Skin epidermis (tissue), 12 donors: ENCODE measurements at regions not wholly inside any gene's neighbourhood (a gene's known extent, or its start where the extent isn't known, plus 50 kb on each side); places are given as distances from the start of the nearest gene placed in this dataset.

Experiments used
- H3K27ac ChIP-seq, 21 experiments: fragments of 200-600 bp; sonication (generic) in 11 of 21; one replicate each; pipeline ENCODE4 v1.5.0; 2020; ENCODE audit warnings: mild to moderate bottlenecking in 3 of 21, inconsistent platforms in 2 of 21, moderate library complexity in 2 of 21
- H3K4me3 ChIP-seq, 7 experiments: fragments of 200-600 bp; sonication (generic) in 2 of 7; one replicate each; pipeline ENCODE4 v1.5.0; 2020; ENCODE audit warnings: inconsistent platforms in 2 of 7, mild to moderate bottlenecking in 2 of 7, moderate library complexity in 1 of 7

DNA sequence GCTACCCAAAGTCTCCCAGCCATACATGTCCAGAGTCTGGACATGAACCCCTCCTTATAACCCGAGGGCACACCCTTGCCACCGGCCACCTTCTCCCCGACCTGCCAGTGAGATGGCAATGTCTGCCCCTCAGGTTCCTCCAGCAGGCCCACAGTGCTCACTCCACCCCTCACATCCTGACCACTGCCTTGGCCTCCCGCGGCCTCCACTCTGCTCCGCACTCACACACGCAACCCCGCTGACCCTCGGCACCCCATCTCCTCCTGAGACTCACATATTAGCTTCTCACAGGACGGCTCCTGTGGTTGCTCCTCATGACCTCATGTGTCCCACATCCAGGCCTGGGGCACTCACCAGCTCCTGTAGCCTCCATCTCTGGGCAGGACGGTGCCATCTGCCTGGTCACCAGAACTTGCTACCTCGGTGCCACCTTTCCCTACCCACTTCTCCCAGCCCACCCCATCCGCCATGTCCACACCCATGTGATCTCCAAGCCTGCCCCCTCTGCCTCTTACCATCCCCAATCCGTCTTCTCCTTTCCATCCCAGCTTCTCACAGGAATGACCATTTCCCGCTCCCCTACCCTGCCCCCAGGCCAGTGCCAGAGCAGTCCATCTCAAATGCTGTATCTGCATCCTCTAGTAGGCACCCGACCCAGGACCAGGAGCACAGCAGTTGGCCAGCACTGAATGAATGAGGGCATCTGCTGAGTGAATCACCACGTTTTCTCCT is 198.6 kb upstream of the DIO3 start:
- Histone ChIP-seq H3K27ac (no peak overlapping the region), H3K4me3 (no peak overlapping the region)

DNA sequence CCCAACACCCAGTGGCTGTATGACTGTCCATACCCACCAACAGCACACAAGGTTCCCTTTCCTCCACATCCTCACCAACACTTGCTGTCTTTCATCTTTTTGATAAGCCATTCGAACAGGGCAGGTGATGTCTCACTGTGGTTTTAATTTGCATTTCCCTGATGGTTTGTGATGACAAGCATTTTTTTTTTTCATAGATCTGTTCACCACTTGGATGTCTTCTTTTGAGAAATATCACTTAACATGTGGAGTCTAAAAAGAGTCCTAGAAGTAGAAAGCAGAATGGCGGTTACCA is 198.1 kb upstream of the DIO3 start:
- Histone ChIP-seq H3K27ac (no peak overlapping the region), H3K4me3 (no peak overlapping the region)

- Histone ChIP-seq H3K4me3 (no peak overlapping the region), H3K27ac (peak overlapping the region in 1 of 21 experiments; percentile 49)
These were observed 197.4 kb upstream of the DIO3 start for GRCh38 chr14:101363880-101364391.

DNA sequence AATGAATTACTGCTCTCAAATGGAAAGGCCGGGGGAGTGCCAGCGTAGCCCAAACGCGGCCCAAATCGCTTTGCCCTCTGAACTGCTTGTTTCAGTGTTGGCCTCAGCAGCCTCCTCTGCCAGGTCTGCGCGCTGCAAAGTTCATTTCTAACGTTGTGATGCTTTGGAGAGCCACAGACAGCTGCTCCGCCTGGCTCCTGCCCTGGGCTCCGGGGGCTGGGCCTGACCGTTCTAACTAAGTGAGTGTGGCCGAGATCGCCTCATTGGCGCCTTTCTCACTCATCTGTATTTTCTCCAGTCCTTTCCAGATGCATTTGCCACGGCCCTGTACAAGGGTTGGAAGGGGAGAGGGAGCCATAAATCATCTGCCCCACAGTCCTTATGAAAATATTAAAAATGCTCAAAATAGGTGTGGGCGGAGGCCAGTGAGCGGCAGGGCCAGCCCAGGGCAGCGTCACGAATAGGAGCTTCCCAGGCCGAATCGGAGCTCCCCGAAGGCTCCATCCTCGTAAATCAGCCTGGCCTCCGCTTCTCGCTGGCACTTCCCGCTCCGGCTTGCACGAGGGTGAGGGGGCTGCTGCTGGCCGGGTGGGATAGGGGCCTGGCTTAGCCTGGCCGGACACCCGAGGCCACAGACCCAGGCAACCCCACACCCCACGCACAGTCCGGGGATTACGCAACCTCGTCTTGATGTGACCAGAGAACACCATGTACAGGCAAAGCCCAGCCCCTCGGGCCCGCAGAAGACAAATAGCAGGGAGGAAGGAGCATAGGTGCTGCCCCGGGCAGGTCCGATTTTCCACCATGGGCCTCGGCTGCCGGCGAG is 196.6 kb upstream of the DIO3 start:
- Histone ChIP-seq H3K4me3 (no peak overlapping the region), H3K27ac (peak overlapping the region in 3 of 21 experiments; percentile 31 to 49 (median 40))

- Histone ChIP-seq H3K4me3 (no peak overlapping the region), H3K27ac (peak overlapping the region in 3 of 21 experiments; percentile 31 to 49 (median 40))
These were observed 195.8 kb upstream of the DIO3 start for GRCh38 chr14:101365329-101366158.

DNA sequence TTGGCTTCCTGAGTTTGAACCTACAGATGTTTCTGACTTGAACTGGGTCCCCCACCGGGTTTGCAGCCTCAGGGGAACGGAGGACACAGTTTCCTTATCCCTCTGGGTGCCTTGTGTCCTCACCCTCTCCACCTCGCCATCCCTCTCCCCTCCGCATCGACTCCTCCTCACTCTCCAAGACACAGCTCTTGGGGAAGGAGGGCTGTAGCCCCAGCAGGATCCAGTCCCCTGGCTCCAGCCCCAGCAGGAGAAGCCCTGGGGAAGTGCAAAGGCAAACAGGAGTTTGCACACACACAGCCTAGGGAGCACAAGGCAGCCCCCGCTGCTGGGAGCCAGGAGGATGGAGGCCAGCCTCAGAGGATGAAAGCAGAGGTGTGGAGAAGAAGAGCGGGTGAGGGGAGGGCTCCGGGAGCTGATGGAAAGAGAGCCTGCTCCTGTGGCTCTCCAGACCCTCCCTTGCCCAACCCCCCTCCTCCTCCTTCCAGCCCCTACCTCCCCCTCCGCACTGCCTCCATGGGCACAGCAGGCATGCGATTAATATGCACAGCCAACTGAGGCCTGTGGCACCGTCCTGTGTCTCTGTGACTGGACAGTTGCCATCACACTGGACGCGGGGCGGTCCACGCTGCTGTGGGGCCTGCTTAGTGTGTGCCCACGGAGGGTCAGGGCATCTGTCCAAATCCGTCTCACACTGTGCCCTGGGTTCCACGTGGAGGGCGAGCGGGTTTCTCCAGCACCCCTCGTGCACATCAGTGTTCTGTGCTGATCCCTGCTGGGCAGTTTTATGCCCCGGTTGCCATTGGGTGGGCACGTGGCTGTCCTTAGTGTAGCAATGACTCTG is 193.7 kb upstream of the DIO3 start:
- H3K27ac ChIP-seq: peak overlapping the region in 1 of 21 experiments; percentile 38
- H3K4me3 ChIP-seq: no peak overlapping the region

GRCh38 chr14:101368629-101369028 is 192.7 kb upstream of the DIO3 start:
- no peak overlapping the region for H3K4me3 ChIP-seq
- H3K27ac ChIP-seq: peak overlapping the region in 1 of 21 experiments; percentile 49

- Histone ChIP-seq H3K27ac (peak overlapping the region in 1 of 21 experiments; percentile 49), H3K4me3 (no peak overlapping the region)
These were observed 191.9 kb upstream of the DIO3 start for GRCh38 chr14:101369194-101369915.

GRCh38 chr14:101369916-101370592 is 191.2 kb upstream of the DIO3 start:
- H3K4me3 ChIP-seq: no peak overlapping the region

DNA sequence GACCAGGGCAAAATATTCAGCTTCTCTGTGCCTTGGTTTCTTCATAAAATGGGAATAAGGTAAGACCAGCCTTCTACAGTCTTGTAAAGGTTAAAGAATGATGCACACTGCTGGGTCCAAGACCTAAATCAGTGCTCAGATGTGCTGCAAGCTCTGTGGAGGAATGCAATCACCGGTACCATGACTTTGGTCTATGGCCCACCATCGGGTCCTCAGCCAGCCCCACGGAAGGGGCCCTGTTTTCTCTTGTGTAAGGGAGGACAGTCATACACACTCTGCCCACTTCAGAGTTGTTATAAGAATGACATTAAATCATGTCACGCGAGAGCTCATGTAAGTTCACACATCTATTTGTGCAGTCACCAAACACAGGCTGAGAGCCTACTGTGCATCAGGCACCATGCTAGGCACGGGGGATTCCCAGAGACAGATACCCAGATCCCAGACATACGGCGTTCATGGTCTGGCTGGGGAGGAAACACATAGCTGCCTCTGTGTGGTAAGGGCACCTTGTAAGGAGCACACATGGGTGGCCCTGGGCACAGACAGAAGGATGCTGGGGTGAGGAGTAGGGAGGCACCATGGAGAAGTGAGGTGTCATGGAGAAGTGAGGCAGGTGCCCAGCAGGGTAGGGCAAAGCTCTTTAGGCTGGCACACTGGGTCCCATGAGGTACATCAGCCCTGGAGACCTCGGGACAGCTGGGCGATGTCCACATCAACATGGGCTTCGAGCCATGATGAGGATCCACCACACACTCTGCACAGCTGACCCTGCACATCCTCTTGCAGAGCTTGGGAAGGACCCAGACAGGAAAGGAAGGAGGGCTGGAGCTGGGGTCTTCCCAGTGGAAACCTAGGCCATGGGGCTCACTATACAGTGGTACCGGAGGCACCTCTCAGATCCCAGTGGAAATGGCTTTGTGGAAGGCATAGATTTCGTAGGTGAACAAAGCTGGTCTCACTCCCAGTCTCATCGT is 190.4 kb upstream of the DIO3 start:
- Histone ChIP-seq H3K4me3 (no peak overlapping the region), H3K27ac (no peak overlapping the region)

More at GRCh38 chr14:101369916-101370592, 191.2 kb upstream of the DIO3 start:
- no peak overlapping the region for H3K27ac ChIP-seq

GRCh38 chr14:101371799-101372793 is 189.2 kb upstream of the DIO3 start:
- Histone ChIP-seq H3K4me3 (no peak overlapping the region), H3K27ac (no peak overlapping the region)

- H3K27ac ChIP-seq: no peak overlapping the region
- H3K4me3 ChIP-seq: no peak overlapping the region
These were observed 188.2 kb upstream of the DIO3 start for GRCh38 chr14:101372894-101373620.

- H3K27ac ChIP-seq: no peak overlapping the region
These were observed 187.5 kb upstream of the DIO3 start for GRCh38 chr14:101373690-101374295.

More at GRCh38 chr14:101373690-101374295, 187.5 kb upstream of the DIO3 start:
- no peak overlapping the region for H3K4me3 ChIP-seq
